OCI-LY1 (cell line): ENCODE measurements at regions not wholly inside any gene's neighbourhood (a gene's known extent, or its start where the extent isn't known, plus 50 kb on each side); places are given as distances from the start of the nearest gene placed in this dataset.

Experiments used
- CTCF ChIP-seq: fragments of 200-600 bp; sonication (generic), shearing (Covaris generic); IDR thresholded peaks from 2 replicates; pipeline ENCODE4 v1.5.1; 2017; ENCODE audit warnings: mild to moderate bottlenecking, antibody characterized with exemption, low read length, moderate library complexity, mixed read lengths
- EZH2 ChIP-seq: fragments of 200-600 bp; sonication (generic), shearing (Covaris generic); IDR thresholded peaks from 2 replicates; pipeline ENCODE4 v1.8.0; 2017; ENCODE audit warnings: borderline replicate concordance, mixed run types, mild to moderate bottlenecking, antibody characterized with exemption, low read length, moderate library complexity, mixed read lengths

- TF ChIP-seq CTCF (no peak), EZH2 (no peak)
Observed at GRCh38 chr5:173761178-173761513, 127.0 kb upstream of the CPEB4 start.
